ENCODE measurements at regions not wholly inside any gene's neighbourhood (a gene's known extent, or its start where the extent isn't known, plus 50 kb on each side); places are given as distances from the start of the nearest gene placed in this dataset.
"Not testable (repeated sequence)": the region's sequence is repeated elsewhere in the genome, so short reads cannot be mapped to it uniquely, and the experiment has no call there.

DNA sequence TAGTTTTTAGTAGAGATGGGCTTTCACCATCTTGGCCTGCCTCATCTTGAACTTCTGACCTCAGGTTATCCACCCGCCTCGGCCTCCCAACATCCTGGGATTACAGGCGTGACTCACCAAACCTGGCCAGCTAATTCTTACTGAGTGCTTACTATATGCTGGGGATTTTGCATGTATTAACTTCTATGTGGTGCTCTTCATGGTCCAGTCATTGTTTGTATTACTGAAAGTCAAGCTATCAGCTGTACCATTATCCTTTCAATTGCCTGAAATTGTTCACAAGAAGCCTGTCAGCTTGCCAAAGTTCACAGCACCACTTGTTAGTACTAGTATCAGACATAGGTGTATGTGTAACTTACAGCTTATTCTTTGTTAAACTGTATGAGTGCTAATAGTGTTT lies 1272.1 kb downstream of the ARAP2 start:
- TF ChIP-seq EP300 (IDR thresholded peaks at IDR 0.05) (no peak), POLR2AphosphoS5 (IDR thresholded peaks at IDR 0.05) (no peak), POLR2A (IDR thresholded peaks at IDR 0.05) (no peak)
- TF ChIP-seq, protein P1, sequence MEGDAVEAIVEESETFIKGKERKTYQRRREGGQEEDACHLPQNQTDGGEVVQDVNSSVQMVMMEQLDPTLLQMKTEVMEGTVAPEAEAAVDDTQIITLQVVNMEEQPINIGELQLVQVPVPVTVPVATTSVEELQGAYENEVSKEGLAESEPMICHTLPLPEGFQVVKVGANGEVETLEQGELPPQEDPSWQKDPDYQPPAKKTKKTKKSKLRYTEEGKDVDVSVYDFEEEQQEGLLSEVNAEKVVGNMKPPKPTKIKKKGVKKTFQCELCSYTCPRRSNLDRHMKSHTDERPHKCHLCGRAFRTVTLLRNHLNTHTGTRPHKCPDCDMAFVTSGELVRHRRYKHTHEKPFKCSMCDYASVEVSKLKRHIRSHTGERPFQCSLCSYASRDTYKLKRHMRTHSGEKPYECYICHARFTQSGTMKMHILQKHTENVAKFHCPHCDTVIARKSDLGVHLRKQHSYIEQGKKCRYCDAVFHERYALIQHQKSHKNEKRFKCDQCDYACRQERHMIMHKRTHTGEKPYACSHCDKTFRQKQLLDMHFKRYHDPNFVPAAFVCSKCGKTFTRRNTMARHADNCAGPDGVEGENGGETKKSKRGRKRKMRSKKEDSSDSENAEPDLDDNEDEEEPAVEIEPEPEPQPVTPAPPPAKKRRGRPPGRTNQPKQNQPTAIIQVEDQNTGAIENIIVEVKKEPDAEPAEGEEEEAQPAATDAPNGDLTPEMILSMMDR (IDR thresholded peaks at IDR 0.05): no peak
- Histone ChIP-seq H3K4me1 (no peaks in the 10 kb centered on the region), H3K36me3 (no peaks in the 10 kb centered on the region), H3K27ac (no peak overlapping the region), H3K4me3 (no peak overlapping the region), H3K27me3 (no peaks in the 10 kb centered on the region), H3K9me3 (no peaks in the 10 kb centered on the region)
- no peak for DNase-seq
- intact Hi-C loops (cut with DNase I; ENCODE audit: low total_unique reads): no loop called here
- 84 to 87% (median 84%) methylated on average over 3 of the region's 3 CpGs for WGBS, 5 donors

GRCh38 chr4:34973650-34974312 lies 1270.5 kb downstream of the ARAP2 start:
- Histone ChIP-seq H3K9me3 (no peaks in the 10 kb centered on the region), H3K4me1 (no peaks in the 10 kb centered on the region), H3K27ac (no peak overlapping the region), H3K27me3 (no peaks in the 10 kb centered on the region), H3K36me3 (no peaks in the 10 kb centered on the region), H3K4me3 (no peak overlapping the region)
- no peak for TF ChIP-seq EP300 (IDR thresholded peaks at IDR 0.05)
- no peak for DNase-seq
- 56 to 61% (median 58%) methylated on average over 3 of the region's 3 CpGs for WGBS, 5 donors
- intact Hi-C loops (cut with DNase I; ENCODE audit: low total_unique reads): no loop called here

GRCh38 chr4:34974313-34974680 lies 1270.0 kb downstream of the ARAP2 start:
- H3K36me3 ChIP-seq: no peaks in the 10 kb centered on the region
- no peak overlapping the region for H3K4me3 ChIP-seq
- no peaks in the 10 kb centered on the region for H3K4me1 ChIP-seq
- no peak overlapping the region for H3K27ac ChIP-seq
- no peaks in the 10 kb centered on the region for H3K27me3 ChIP-seq
- no peaks in the 10 kb centered on the region for H3K9me3 ChIP-seq
- intact Hi-C loops (cut with DNase I; ENCODE audit: low total_unique reads): no loop called here
- TF ChIP-seq EP300 (IDR thresholded peaks at IDR 0.05) (no peak), POLR2A (IDR thresholded peaks at IDR 0.05) (no peak), POLR2AphosphoS5 (IDR thresholded peaks at IDR 0.05) (no peak)
- TF ChIP-seq, protein P1 (IDR thresholded peaks at IDR 0.05): no peak
- no peak for DNase-seq

DNA sequence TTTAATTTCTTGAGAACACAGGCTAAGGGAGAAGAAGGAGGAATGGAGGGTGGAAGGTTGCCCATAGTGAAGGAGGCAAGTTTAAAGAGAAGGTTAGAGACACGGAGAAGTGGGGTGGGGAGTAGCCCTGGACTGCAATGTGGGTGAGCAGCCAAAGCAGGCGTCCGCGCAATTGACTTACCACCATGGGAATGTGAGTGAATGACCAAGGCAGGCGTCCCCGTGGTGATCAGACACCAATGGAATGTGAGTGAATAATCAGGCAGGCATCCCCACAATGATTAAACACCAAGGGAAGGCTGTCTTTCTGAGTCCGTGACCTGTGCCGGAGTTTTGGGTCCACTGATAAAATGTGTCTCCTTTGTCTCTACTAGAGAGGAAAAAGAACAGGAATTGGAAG lies 1223.1 kb downstream of the ARAP2 start:
- H3K4me1 ChIP-seq; H3K36me3 ChIP-seq; H3K4me3 ChIP-seq; intact Hi-C loops (cut with DNase I; ENCODE audit: low total_unique reads); H3K27me3 ChIP-seq; DNase-seq; H3K27ac ChIP-seq: not testable (repeated sequence)
- H3K9me3 ChIP-seq: peaks cover 0 to 32% (median 0%) of the 10 kb centered on the region in 4 donors
- 81 to 95% (median 88%) methylated on average over 8 of the region's 8 CpGs for WGBS, 5 donors

DNA sequence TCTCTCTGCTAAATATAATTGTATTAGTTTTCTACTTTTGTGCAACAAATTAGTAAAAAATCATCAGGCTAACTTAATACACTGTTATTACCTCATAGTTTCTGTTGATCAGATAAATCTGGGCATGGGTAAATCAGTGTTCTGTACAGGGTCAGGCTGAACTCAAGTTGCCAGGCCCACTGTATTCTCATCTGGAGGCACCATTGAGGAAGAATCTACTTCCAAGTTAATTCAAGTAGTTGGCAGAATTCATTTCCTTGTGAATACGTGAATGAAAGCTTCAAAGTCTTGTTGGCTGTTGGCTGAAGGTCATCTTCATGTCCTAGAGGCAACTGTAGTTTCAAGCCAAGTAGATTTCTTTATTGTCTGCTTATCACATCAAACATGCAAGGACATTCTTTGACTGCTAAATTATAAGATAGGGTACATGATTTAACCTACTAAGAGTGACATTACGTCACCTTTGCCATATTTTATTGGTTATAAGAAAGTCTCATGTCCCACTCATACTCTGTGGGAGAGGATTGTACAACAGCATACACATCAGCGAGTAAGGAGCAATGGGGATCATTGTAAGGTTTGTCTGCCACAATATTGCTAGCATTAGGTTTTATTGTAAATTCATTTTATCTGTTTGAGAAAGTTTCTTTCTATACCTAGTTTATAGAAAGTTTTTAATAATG lies 1219.0 kb downstream of the ARAP2 start:
- intact Hi-C loops (cut with DNase I; ENCODE audit: low total_unique reads): no loop called here
- no peaks in the 10 kb centered on the region for H3K27me3 ChIP-seq
- no peak overlapping the region for H3K27ac ChIP-seq
- TF ChIP-seq, protein P1 (IDR thresholded peaks at IDR 0.05): no peak
- TF ChIP-seq POLR2A (IDR thresholded peaks at IDR 0.05) (no peak), POLR2AphosphoS5 (IDR thresholded peaks at IDR 0.05) (no peak), EP300 (IDR thresholded peaks at IDR 0.05) (no peak)
- WGBS, 5 donors: 56 to 64% (median 60%) methylated on average over 3 of the region's 3 CpGs
- no peaks in the 10 kb centered on the region for H3K4me1 ChIP-seq
- no peak overlapping the region for H3K4me3 ChIP-seq
- H3K36me3 ChIP-seq: no peaks in the 10 kb centered on the region
- peaks cover 0 to 9% (median 0%) of the 10 kb centered on the region in 4 donors for H3K9me3 ChIP-seq
- no peak for DNase-seq

Measured in stomach (tissue), 8 donors.